Trophoblast cell (in vitro differentiated cells and primary cell): ENCODE measurements at regions not wholly inside any gene's neighbourhood (a gene's known extent, or its start where the extent isn't known, plus 50 kb on each side); places are given as distances from the start of the nearest gene placed in this dataset.
A peak's percentile ranks its signal among the peaks of the same experiment; 100 is the strongest.

Experiments
- DNase-seq, 2 donors: peaks; one replicate each; pipeline ENCODE4 v3.0.0-alpha.2; 2016
- H2AFZ ChIP-seq: 2 replicates; pipeline ENCODE4 v1.6.1; 2013; ENCODE audit warnings: low read length, moderate library complexity, mild to moderate bottlenecking; ENCODE audit not compliant: insufficient read depth, poor library complexity
- H2AK5ac ChIP-seq: 2 replicates; pipeline ENCODE4 v1.6.1; 2013; ENCODE audit warnings: mild to moderate bottlenecking, low read length
- H2BK120ac ChIP-seq: 2 replicates; pipeline ENCODE4 v1.6.1; 2013; ENCODE audit warnings: low read length, mild to moderate bottlenecking, moderate library complexity; ENCODE audit not compliant: insufficient read depth, poor library complexity
- H2BK12ac ChIP-seq: 2 replicates; pipeline ENCODE4 v1.6.1; 2013; ENCODE audit warnings: mild to moderate bottlenecking, low read length, moderate library complexity
- H2BK5ac ChIP-seq: 2 replicates; pipeline ENCODE4 v1.6.1; 2013; ENCODE audit warnings: low read length, low read depth, moderate library complexity, mild to moderate bottlenecking; ENCODE audit not compliant: poor library complexity
- H3K14ac ChIP-seq: 2 replicates; pipeline ENCODE4 v1.6.1; 2013; ENCODE audit warnings: mild to moderate bottlenecking, low read length
- H3K18ac ChIP-seq: 2 replicates; pipeline ENCODE4 v1.6.1; 2013; ENCODE audit warnings: mild to moderate bottlenecking, low read length
- H3K23ac ChIP-seq: 2 replicates; pipeline ENCODE4 v1.6.1; 2013; ENCODE audit warnings: low read length
- H3K27ac ChIP-seq: 2 replicates; pipeline ENCODE4 v1.5.1; 2013; ENCODE audit warnings: low read depth, mild to moderate bottlenecking, inconsistent platforms, low read length, moderate library complexity
- H3K27me3 ChIP-seq: 2 replicates; pipeline ENCODE4 v1.6.1; 2013; ENCODE audit warnings: inconsistent platforms, mild to moderate bottlenecking, low read length, moderate library complexity; ENCODE audit not compliant: insufficient read depth
- H3K36me3 ChIP-seq, 2 experiments: 1 replicate in 1 of 2; 2 replicates in 1 of 2; pipeline ENCODE4 v1.6.1; 2013; ENCODE audit warnings: low read length in 2 of 2, mild to moderate bottlenecking in 2 of 2, moderate library complexity in 1 of 2; ENCODE audit not compliant: insufficient read depth in 2 of 2, control insufficient read depth in 1 of 2
- H3K4ac ChIP-seq: 2 replicates; pipeline ENCODE4 v1.6.1; 2013; ENCODE audit warnings: low read depth, mild to moderate bottlenecking, low read length, moderate library complexity
- H3K4me1 ChIP-seq, 2 experiments: 1 replicate in 1 of 2; 2 replicates in 1 of 2; pipeline ENCODE4 v1.6.1; 2013; ENCODE audit warnings: low read length in 2 of 2, mild to moderate bottlenecking in 2 of 2, moderate library complexity in 1 of 2; ENCODE audit not compliant: insufficient read depth in 2 of 2, control insufficient read depth in 1 of 2
- H3K4me2 ChIP-seq: 2 replicates; pipeline ENCODE4 v1.6.1; 2013; ENCODE audit warnings: inconsistent platforms, mild to moderate bottlenecking, low read length, moderate library complexity
- H3K4me3 ChIP-seq: 2 replicates; pipeline ENCODE4 v1.5.1; 2013; ENCODE audit warnings: mild to moderate bottlenecking, low read depth, low read length, inconsistent platforms
- H3K79me1 ChIP-seq: one replicate; pipeline ENCODE4 v1.6.1; 2013; ENCODE audit warnings: low read length
- H3K79me2 ChIP-seq: 2 replicates; pipeline ENCODE4 v1.6.1; 2013; ENCODE audit warnings: low read length, mild to moderate bottlenecking; ENCODE audit not compliant: control insufficient read depth, insufficient read depth, poor library complexity
- H3K9ac ChIP-seq: 2 replicates; pipeline ENCODE4 v1.6.1; 2013; ENCODE audit warnings: mild to moderate bottlenecking, low read length
- H3K9me3 ChIP-seq: 2 replicates; pipeline ENCODE4 v1.6.1; 2013; ENCODE audit warnings: low read depth, mild to moderate bottlenecking, control low read depth, inconsistent platforms, low read length; ENCODE audit not compliant: insufficient read depth
- H4K12ac ChIP-seq: 2 replicates; pipeline ENCODE4 v1.6.1; 2013; ENCODE audit warnings: low read depth, mild to moderate bottlenecking, low read length, moderate library complexity
- H4K8ac ChIP-seq: 2 replicates; pipeline ENCODE4 v1.6.1; 2013; ENCODE audit warnings: low read depth, mild to moderate bottlenecking, low read length, moderate library complexity
- H4K91ac ChIP-seq: one replicate; pipeline ENCODE4 v1.6.1; 2013; ENCODE audit warnings: low read depth, mild to moderate bottlenecking, low read length, moderate library complexity
- WGBS: extraction: QIAGEN DNeasy Blood & Tissue Kit; methylation state at CpG from one replicate; pipeline ENCODE4 v1.1.7; 2013; ENCODE audit warnings: missing lambda C conversion rate; ENCODE audit not compliant: insufficient read length, insufficient coverage; ENCODE audit errors: extremely low coverage; 5-methylcytosine and 5-hydroxymethylcytosine counted together

DNA sequence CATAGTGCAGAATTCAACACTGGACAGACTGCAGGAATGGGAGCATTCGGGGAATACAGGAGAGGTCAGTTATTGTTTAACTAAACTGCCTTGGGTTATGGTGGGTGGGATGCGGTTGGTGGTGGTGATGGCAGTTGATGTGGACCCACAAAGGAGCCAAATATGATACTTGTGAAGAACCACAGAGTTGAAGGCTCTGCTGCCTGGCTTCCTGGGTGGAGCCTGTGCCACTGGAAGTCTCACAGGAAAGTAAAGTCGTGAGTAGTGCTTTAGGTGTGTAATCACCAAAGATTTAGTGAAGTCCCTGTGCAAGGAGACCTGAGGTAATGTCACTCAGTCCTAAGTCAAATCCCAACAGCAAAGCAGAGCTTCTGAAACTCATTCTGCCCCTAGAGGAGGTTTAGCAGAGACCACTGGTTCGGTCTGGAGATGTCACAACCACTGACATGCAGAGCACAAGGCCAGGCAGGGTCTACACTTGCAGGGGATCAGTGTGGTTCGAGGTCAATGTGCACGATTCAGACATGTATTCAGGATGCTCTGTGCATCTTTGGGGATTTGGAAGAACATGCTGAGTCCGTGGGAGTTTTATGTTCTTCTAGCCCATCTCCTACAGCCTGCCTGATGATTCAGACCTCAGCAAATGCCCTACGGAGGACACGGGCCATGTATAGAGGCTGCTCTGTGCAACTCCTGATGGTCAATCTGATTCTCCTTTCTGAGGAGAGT, 1150.9 kb downstream of the RPIA start:
- Histone ChIP-seq H3K4ac (no peak overlapping the region), H2BK12ac (no peak overlapping the region), H2BK5ac (no peak overlapping the region), H2AK5ac (no peak overlapping the region), H3K14ac (no peak overlapping the region), H3K9ac (no peak overlapping the region), H3K4me3 (peak overlapping the region; percentile 17), H4K8ac (no peak overlapping the region), H3K18ac (no peak overlapping the region), H3K79me2 (no peaks in the 10 kb centered on the region), H4K91ac (no peak overlapping the region), H3K27ac (no peak overlapping the region), H3K27me3 (no peaks in the 10 kb centered on the region), H3K4me2 (no peak overlapping the region), H2BK120ac (no peak overlapping the region), H4K12ac (no peak overlapping the region), H3K9me3 (peaks cover 23% of the 10 kb centered on the region), H3K79me1 (no peaks in the 10 kb centered on the region), H2AFZ (no peak overlapping the region), H3K4me1 (no peaks in the 10 kb centered on the region), H3K23ac (no peak overlapping the region), H3K36me3 (no peaks in the 10 kb centered on the region)
- no peak for DNase-seq
- WGBS = no CpG with 5 or more reads among the region's 9 CpGs

DNA sequence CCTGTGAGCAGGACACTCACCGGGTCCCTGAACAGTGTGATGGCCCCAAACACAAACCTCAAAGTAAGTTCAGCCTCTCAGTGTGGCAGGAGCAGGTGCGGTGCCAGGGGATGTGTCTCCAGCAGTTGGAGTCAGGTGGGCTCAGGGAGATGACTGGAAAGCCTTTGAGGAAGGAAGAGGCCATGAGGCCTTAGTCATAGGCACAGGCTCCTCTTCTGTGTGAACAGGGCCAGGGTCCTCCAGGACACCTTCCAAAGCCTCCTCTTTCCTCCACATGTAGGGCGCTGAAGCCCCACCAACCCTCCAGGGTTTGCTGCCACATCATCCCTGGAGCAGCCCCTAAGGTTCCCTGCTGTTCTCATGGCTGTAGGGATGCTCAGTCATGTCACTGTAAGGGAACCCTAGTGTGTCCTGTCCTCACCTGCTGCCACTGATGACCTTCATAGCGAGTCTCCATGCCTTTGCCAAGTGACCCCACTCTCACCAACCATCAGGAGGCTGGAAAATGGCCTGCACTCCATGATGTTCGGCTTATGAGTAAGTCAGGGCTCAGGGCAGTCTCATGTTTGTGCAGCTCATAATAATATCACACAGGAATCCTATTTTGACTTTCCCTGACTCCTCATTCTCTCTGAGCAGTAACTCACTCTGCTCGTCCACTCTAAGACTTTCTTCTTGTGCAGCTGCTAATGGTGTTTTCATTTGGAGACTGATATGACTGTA, 1152.9 kb downstream of the RPIA start:
- Histone ChIP-seq H2BK12ac (no peak overlapping the region), H3K14ac (no peak overlapping the region), H3K9ac (no peak overlapping the region), H3K79me1 (no peaks in the 10 kb centered on the region), H3K4me3 (no peak overlapping the region), H2BK120ac (no peak overlapping the region), H3K4me2 (no peak overlapping the region), H4K8ac (no peak overlapping the region), H4K91ac (no peak overlapping the region), H3K79me2 (no peaks in the 10 kb centered on the region), H3K9me3 (peaks cover 30% of the 10 kb centered on the region), H3K23ac (no peak overlapping the region), H2AK5ac (no peak overlapping the region), H4K12ac (no peak overlapping the region), H3K4ac (no peak overlapping the region), H3K36me3 (no peaks in the 10 kb centered on the region), H3K27me3 (no peaks in the 10 kb centered on the region), H2BK5ac (no peak overlapping the region), H2AFZ (no peak overlapping the region), H3K18ac (no peak overlapping the region), H3K27ac (no peak overlapping the region), H3K4me1 (no peaks in the 10 kb centered on the region)
- no peak for DNase-seq
- WGBS = no CpG with 5 or more reads among the region's 6 CpGs

DNA sequence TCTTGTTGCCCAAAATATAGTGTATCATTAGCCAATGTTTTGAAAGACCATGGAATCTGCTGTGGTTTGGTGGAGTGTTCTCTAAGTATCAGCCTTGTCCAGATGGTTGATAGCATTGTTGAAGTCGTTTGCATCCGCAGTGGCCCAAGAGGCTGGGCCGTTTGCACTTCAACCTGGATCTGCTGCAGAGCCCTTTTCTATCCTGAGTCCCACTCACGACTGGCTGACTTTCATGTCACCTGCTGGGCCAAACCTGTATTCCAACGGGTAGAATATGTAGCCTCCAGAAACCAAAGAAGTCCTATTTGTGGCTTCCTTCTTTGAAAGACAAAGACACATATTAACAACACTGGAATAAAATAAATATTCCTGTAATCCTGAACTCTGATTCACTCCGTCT, 1154.1 kb downstream of the RPIA start:
- Histone ChIP-seq H3K4me1 (no peaks in the 10 kb centered on the region), H2AFZ (no peak overlapping the region), H3K9ac (no peak overlapping the region), H3K27me3 (no peaks in the 10 kb centered on the region), H2AK5ac (no peak overlapping the region), H3K4me3 (no peak overlapping the region), H3K4me2 (no peak overlapping the region), H2BK120ac (no peak overlapping the region), H3K27ac (no peak overlapping the region), H3K4ac (no peak overlapping the region), H4K12ac (no peak overlapping the region), H3K18ac (no peak overlapping the region), H4K8ac (no peak overlapping the region), H3K23ac (no peak overlapping the region), H3K36me3 (no peaks in the 10 kb centered on the region), H3K14ac (no peak overlapping the region), H3K79me2 (no peaks in the 10 kb centered on the region), H2BK5ac (no peak overlapping the region), H2BK12ac (no peak overlapping the region), H3K9me3 (peaks cover 30% of the 10 kb centered on the region), H3K79me1 (no peaks in the 10 kb centered on the region), H4K91ac (no peak overlapping the region)
- no peak for DNase-seq
- no CpG with 5 or more reads among the region's 6 CpGs for WGBS

DNA sequence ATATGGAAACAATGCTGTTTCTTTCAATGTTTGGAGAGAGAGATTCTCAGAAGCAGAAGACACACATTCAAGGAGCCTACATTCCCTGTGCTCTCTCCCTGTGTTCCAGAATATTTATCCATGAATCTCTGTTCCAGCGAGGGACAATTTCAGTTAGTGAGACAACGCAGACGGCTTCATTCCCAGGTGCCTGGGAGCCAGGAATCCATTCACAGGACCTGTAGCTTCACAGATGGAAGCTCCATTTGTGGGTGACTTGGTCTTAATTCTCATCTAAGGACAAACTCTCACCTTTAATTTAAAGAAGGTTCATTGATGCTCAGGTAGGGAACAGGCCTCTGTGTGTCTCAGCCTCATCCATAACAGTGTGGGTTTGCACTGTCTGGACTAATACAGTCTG, 1156.6 kb downstream of the RPIA start:
- H3K27me3 ChIP-seq = no peaks in the 10 kb centered on the region
- H3K4me2 ChIP-seq = no peak overlapping the region
- H3K4ac ChIP-seq = no peak overlapping the region
- no peaks in the 10 kb centered on the region for H3K4me1 ChIP-seq
- H2AK5ac ChIP-seq = no peak overlapping the region
- WGBS = no CpG with 5 or more reads among the region's 3 CpGs
- H4K12ac ChIP-seq = no peak overlapping the region
- H3K79me2 ChIP-seq = no peaks in the 10 kb centered on the region
- no peak overlapping the region for H3K18ac ChIP-seq
- DNase-seq = no peak
- H2BK12ac ChIP-seq = no peak overlapping the region
- no peak overlapping the region for H2BK5ac ChIP-seq
- H3K27ac ChIP-seq = no peak overlapping the region
- no peak overlapping the region for H3K14ac ChIP-seq
- H3K23ac ChIP-seq = no peak overlapping the region
- no peak overlapping the region for H3K4me3 ChIP-seq
- H3K36me3 ChIP-seq = no peaks in the 10 kb centered on the region
- no peak overlapping the region for H2BK120ac ChIP-seq
- no peak overlapping the region for H3K9ac ChIP-seq
- no peak overlapping the region for H2AFZ ChIP-seq
- H3K9me3 ChIP-seq = peaks cover 25% of the 10 kb centered on the region
- H3K79me1 ChIP-seq = no peaks in the 10 kb centered on the region
- H4K8ac ChIP-seq = no peak overlapping the region
- no peak overlapping the region for H4K91ac ChIP-seq
